Ureter (tissue), 1 donor: ENCODE measurements at regions not wholly inside any gene's neighbourhood (a gene's known extent, or its start where the extent isn't known, plus 50 kb on each side); places are given as distances from the start of the nearest gene placed in this dataset.
"Not testable (repeated sequence)": the region's sequence is repeated elsewhere in the genome, so short reads cannot be mapped to it uniquely, and the experiment has no call there.

Source experiments
- DNase-seq: peaks from one replicate; pipeline ENCODE4 v3.0.0-alpha.2; 2020; ENCODE audit warnings: low spot score
- donor health status: DM: yes; HTN: yes; CAD: no.

- no peak for DNase-seq
Measured at GRCh38 chr9:135356796-135357195, 122.8 kb upstream of the PPP1R26 start.

GRCh38 chr9:135357863-135358551 is 121.6 kb upstream of the PPP1R26 start:
- DNase-seq = no peak

GRCh38 chr9:135358552-135358940 is 121.0 kb upstream of the PPP1R26 start:
- no peak for DNase-seq

GRCh38 chr9:135359764-135360163 is 119.8 kb upstream of the PPP1R26 start:
- no peak for DNase-seq

- no peak for DNase-seq
Measured at GRCh38 chr9:135360617-135361016, 119.0 kb upstream of the PPP1R26 start.

GRCh38 chr9:135361668-135362067 is 117.9 kb upstream of the PPP1R26 start:
- not testable (repeated sequence) for DNase-seq

- DNase-seq = no peak
Measured at GRCh38 chr9:135363596-135363995, 116.0 kb upstream of the PPP1R26 start.

- no peak for DNase-seq
Measured at GRCh38 chr9:135365013-135365768, 114.4 kb upstream of the PPP1R26 start.

GRCh38 chr9:135366104-135366503 is 113.5 kb upstream of the PPP1R26 start:
- no peak for DNase-seq

GRCh38 chr9:135369412-135369990 is 110.1 kb upstream of the PPP1R26 start:
- no peak for DNase-seq

GRCh38 chr9:135370411-135371375 is 108.9 kb upstream of the PPP1R26 start:
- DNase-seq = no peak

GRCh38 chr9:135371535-135371934 is 108.0 kb upstream of the PPP1R26 start:
- DNase-seq = no peak

- no peak for DNase-seq
Measured at GRCh38 chr9:135372036-135372435, 107.5 kb upstream of the PPP1R26 start.

- no peak for DNase-seq
Measured at GRCh38 chr9:135372501-135373008, 107.0 kb upstream of the PPP1R26 start.

- DNase-seq = no peak
Measured at GRCh38 chr9:135373151-135373685, 106.4 kb upstream of the PPP1R26 start.

- DNase-seq = no peak
Measured at GRCh38 chr9:135373820-135374219, 105.8 kb upstream of the PPP1R26 start.

GRCh38 chr9:135374591-135374990 is 105.0 kb upstream of the PPP1R26 start:
- DNase-seq = no peak

GRCh38 chr9:135375001-135375400 is 104.6 kb upstream of the PPP1R26 start:
- DNase-seq = no peak

GRCh38 chr9:135376511-135377265 is 102.9 kb upstream of the PPP1R26 start:
- no peak for DNase-seq

GRCh38 chr9:135377431-135377830 is 102.2 kb upstream of the PPP1R26 start:
- DNase-seq = no peak

GRCh38 chr9:135378751-135379150 is 100.8 kb upstream of the PPP1R26 start:
- no peak for DNase-seq
